ENCODE measurements at regions not wholly inside any gene's neighbourhood (a gene's known extent, or its start where the extent isn't known, plus 50 kb on each side); places are given as distances from the start of the nearest gene placed in this dataset.

GRCh38 chr6:94367316-94367715 is 948.0 kb upstream of the EPHA7 start:
- no peak overlapping the region for H3K27ac ChIP-seq (ENCODE audit: low read depth, low read length)
- H3K36me3 ChIP-seq (ENCODE audit: control insufficient read depth in 5 of 5, insufficient read depth in 5 of 5, low read length in 5 of 5), result no peaks in the 10 kb centered on the region
- peaks cover 0 to 2% (median 0%) of the 10 kb centered on the region in 5 donors for H3K9me3 ChIP-seq (ENCODE audit: control insufficient read depth in 5 of 5, low read length in 5 of 5)

GRCh38 chr6:94362061-94362864 is 942.9 kb upstream of the EPHA7 start:
- Histone ChIP-seq H3K27ac (ENCODE audit: low read depth, low read length) (no peak overlapping the region), H3K4me1 (ENCODE audit: control insufficient read depth in 5 of 5, insufficient read depth in 5 of 5, low read length in 5 of 5) (no peaks in the 10 kb centered on the region), H3K4me3 (ENCODE audit: low read depth in 1 of 5, low read length in 5 of 5) (no peak overlapping the region), H3K9ac (ENCODE audit: low read length in 5 of 5) (no peak overlapping the region), H3K36me3 (ENCODE audit: control insufficient read depth in 5 of 5, insufficient read depth in 5 of 5, low read length in 5 of 5) (no peaks in the 10 kb centered on the region), H3K9me3 (ENCODE audit: control insufficient read depth in 5 of 5, low read length in 5 of 5) (peaks cover 0 to 2% (median 0%) of the 10 kb centered on the region in 5 donors), H3K27me3 (ENCODE audit: control insufficient read depth in 5 of 5, insufficient read depth in 4 of 5, low read length in 5 of 5) (no peaks in the 10 kb centered on the region)

More at GRCh38 chr6:94367316-94367715, 948.0 kb upstream of the EPHA7 start:
- no peaks in the 10 kb centered on the region for H3K27me3 ChIP-seq (ENCODE audit: control insufficient read depth in 5 of 5, insufficient read depth in 4 of 5, low read length in 5 of 5)
- H3K4me1 ChIP-seq (ENCODE audit: control insufficient read depth in 5 of 5, insufficient read depth in 5 of 5, low read length in 5 of 5), result no peaks in the 10 kb centered on the region
- H3K9ac ChIP-seq (ENCODE audit: low read length in 5 of 5), result no peak overlapping the region
- H3K4me3 ChIP-seq (ENCODE audit: low read depth in 1 of 5, low read length in 5 of 5), result no peak overlapping the region

GRCh38 chr6:94361304-94362060 is 942.1 kb upstream of the EPHA7 start:
- peaks cover 0 to 2% (median 0%) of the 10 kb centered on the region in 5 donors for H3K9me3 ChIP-seq (ENCODE audit: control insufficient read depth in 5 of 5, low read length in 5 of 5)
- H3K9ac ChIP-seq (ENCODE audit: low read length in 5 of 5), result no peak overlapping the region
- no peaks in the 10 kb centered on the region for H3K27me3 ChIP-seq (ENCODE audit: control insufficient read depth in 5 of 5, insufficient read depth in 4 of 5, low read length in 5 of 5)
- no peaks in the 10 kb centered on the region for H3K36me3 ChIP-seq (ENCODE audit: control insufficient read depth in 5 of 5, insufficient read depth in 5 of 5, low read length in 5 of 5)
- H3K27ac ChIP-seq (ENCODE audit: low read depth, low read length), result no peak overlapping the region
- no peaks in the 10 kb centered on the region for H3K4me1 ChIP-seq (ENCODE audit: control insufficient read depth in 5 of 5, insufficient read depth in 5 of 5, low read length in 5 of 5)
- no peak overlapping the region for H3K4me3 ChIP-seq (ENCODE audit: low read depth in 1 of 5, low read length in 5 of 5)

- no peak overlapping the region for H3K27ac ChIP-seq (ENCODE audit: low read depth, low read length)
- no peaks in the 10 kb centered on the region for H3K36me3 ChIP-seq (ENCODE audit: control insufficient read depth in 5 of 5, insufficient read depth in 5 of 5, low read length in 5 of 5)
- no peaks in the 10 kb centered on the region for H3K27me3 ChIP-seq (ENCODE audit: control insufficient read depth in 5 of 5, insufficient read depth in 4 of 5, low read length in 5 of 5)
- no peak overlapping the region for H3K4me3 ChIP-seq (ENCODE audit: low read depth in 1 of 5, low read length in 5 of 5)
- H3K9ac ChIP-seq (ENCODE audit: low read length in 5 of 5), result no peak overlapping the region
- no peaks in the 10 kb centered on the region for H3K4me1 ChIP-seq (ENCODE audit: control insufficient read depth in 5 of 5, insufficient read depth in 5 of 5, low read length in 5 of 5)
- H3K9me3 ChIP-seq (ENCODE audit: control insufficient read depth in 5 of 5, low read length in 5 of 5), result peaks cover 0 to under 1% (median 0%) of the 10 kb centered on the region in 5 donors
Measured at GRCh38 chr6:94357381-94357980, 938.1 kb upstream of the EPHA7 start.

- no peak overlapping the region for H3K4me3 ChIP-seq (ENCODE audit: low read depth in 1 of 5, low read length in 5 of 5)
- no peak overlapping the region for H3K27ac ChIP-seq (ENCODE audit: low read depth, low read length)
- no peaks in the 10 kb centered on the region for H3K36me3 ChIP-seq (ENCODE audit: control insufficient read depth in 5 of 5, insufficient read depth in 5 of 5, low read length in 5 of 5)
- no peak overlapping the region for H3K9ac ChIP-seq (ENCODE audit: low read length in 5 of 5)
- no peaks in the 10 kb centered on the region for H3K4me1 ChIP-seq (ENCODE audit: control insufficient read depth in 5 of 5, insufficient read depth in 5 of 5, low read length in 5 of 5)
- no peaks in the 10 kb centered on the region for H3K9me3 ChIP-seq (ENCODE audit: control insufficient read depth in 5 of 5, low read length in 5 of 5)
- H3K27me3 ChIP-seq (ENCODE audit: control insufficient read depth in 5 of 5, insufficient read depth in 4 of 5, low read length in 5 of 5), result no peaks in the 10 kb centered on the region
Measured at GRCh38 chr6:94350833-94351232, 931.5 kb upstream of the EPHA7 start.

- H3K4me3 ChIP-seq (ENCODE audit: low read depth in 1 of 5, low read length in 5 of 5), result no peak overlapping the region
- H3K27me3 ChIP-seq (ENCODE audit: control insufficient read depth in 5 of 5, insufficient read depth in 4 of 5, low read length in 5 of 5), result no peaks in the 10 kb centered on the region
- H3K27ac ChIP-seq (ENCODE audit: low read depth, low read length), result no peak overlapping the region
- no peaks in the 10 kb centered on the region for H3K36me3 ChIP-seq (ENCODE audit: control insufficient read depth in 5 of 5, insufficient read depth in 5 of 5, low read length in 5 of 5)
- H3K4me1 ChIP-seq (ENCODE audit: control insufficient read depth in 5 of 5, insufficient read depth in 5 of 5, low read length in 5 of 5), result no peaks in the 10 kb centered on the region
- H3K9me3 ChIP-seq (ENCODE audit: control insufficient read depth in 5 of 5, low read length in 5 of 5), result no peaks in the 10 kb centered on the region
- H3K9ac ChIP-seq (ENCODE audit: low read length in 5 of 5), result no peak overlapping the region
Measured at GRCh38 chr6:94349227-94349626, 929.9 kb upstream of the EPHA7 start.

- H3K4me3 ChIP-seq (ENCODE audit: low read depth in 1 of 5, low read length in 5 of 5), result no peak overlapping the region
- H3K27ac ChIP-seq (ENCODE audit: low read depth, low read length), result no peak overlapping the region
- H3K36me3 ChIP-seq (ENCODE audit: control insufficient read depth in 5 of 5, insufficient read depth in 5 of 5, low read length in 5 of 5), result no peaks in the 10 kb centered on the region
- no peak overlapping the region for H3K9ac ChIP-seq (ENCODE audit: low read length in 5 of 5)
- no peaks in the 10 kb centered on the region for H3K9me3 ChIP-seq (ENCODE audit: control insufficient read depth in 5 of 5, low read length in 5 of 5)
- H3K4me1 ChIP-seq (ENCODE audit: control insufficient read depth in 5 of 5, insufficient read depth in 5 of 5, low read length in 5 of 5), result no peaks in the 10 kb centered on the region
- no peaks in the 10 kb centered on the region for H3K27me3 ChIP-seq (ENCODE audit: control insufficient read depth in 5 of 5, insufficient read depth in 4 of 5, low read length in 5 of 5)
Measured at GRCh38 chr6:94344866-94345265, 925.5 kb upstream of the EPHA7 start.

- H3K9ac ChIP-seq (ENCODE audit: low read length in 5 of 5), result no peak overlapping the region
- H3K27me3 ChIP-seq (ENCODE audit: control insufficient read depth in 5 of 5, insufficient read depth in 4 of 5, low read length in 5 of 5), result no peaks in the 10 kb centered on the region
- no peaks in the 10 kb centered on the region for H3K9me3 ChIP-seq (ENCODE audit: control insufficient read depth in 5 of 5, low read length in 5 of 5)
- H3K36me3 ChIP-seq (ENCODE audit: control insufficient read depth in 5 of 5, insufficient read depth in 5 of 5, low read length in 5 of 5), result no peaks in the 10 kb centered on the region
- H3K4me1 ChIP-seq (ENCODE audit: control insufficient read depth in 5 of 5, insufficient read depth in 5 of 5, low read length in 5 of 5), result no peaks in the 10 kb centered on the region
- H3K27ac ChIP-seq (ENCODE audit: low read depth, low read length), result no peak overlapping the region
- H3K4me3 ChIP-seq (ENCODE audit: low read depth in 1 of 5, low read length in 5 of 5), result no peak overlapping the region
Measured at GRCh38 chr6:94341173-94341572, 921.8 kb upstream of the EPHA7 start.

- H3K9ac ChIP-seq (ENCODE audit: low read length in 5 of 5), result no peak overlapping the region
- no peaks in the 10 kb centered on the region for H3K36me3 ChIP-seq (ENCODE audit: control insufficient read depth in 5 of 5, insufficient read depth in 5 of 5, low read length in 5 of 5)
- H3K4me3 ChIP-seq (ENCODE audit: low read depth in 1 of 5, low read length in 5 of 5), result no peak overlapping the region
- H3K9me3 ChIP-seq (ENCODE audit: control insufficient read depth in 5 of 5, low read length in 5 of 5), result no peaks in the 10 kb centered on the region
- H3K4me1 ChIP-seq (ENCODE audit: control insufficient read depth in 5 of 5, insufficient read depth in 5 of 5, low read length in 5 of 5), result peaks cover 0 to 3% (median 0%) of the 10 kb centered on the region in 5 donors
- no peaks in the 10 kb centered on the region for H3K27me3 ChIP-seq (ENCODE audit: control insufficient read depth in 5 of 5, insufficient read depth in 4 of 5, low read length in 5 of 5)
- H3K27ac ChIP-seq (ENCODE audit: low read depth, low read length), result no peak overlapping the region
Measured at GRCh38 chr6:94323853-94324252, 904.5 kb upstream of the EPHA7 start.
